Muscle of leg (tissue), 3 donors: ENCODE measurements at regions not wholly inside any gene's neighbourhood (a gene's known extent, or its start where the extent isn't known, plus 50 kb on each side); places are given as distances from the start of the nearest gene placed in this dataset.

Source experiments
- DNase-seq: peaks from one replicate; pipeline ENCODE4 v3.0.0; 2013
- H3K27ac ChIP-seq: one replicate; pipeline ENCODE4 v1.5.1; 2013; ENCODE audit warnings: mild to moderate bottlenecking, low read length, control low read depth
- H3K27me3 ChIP-seq: one replicate; pipeline ENCODE4 v1.6.1; 2013; ENCODE audit warnings: low read length; ENCODE audit not compliant: control insufficient read depth, insufficient read depth
- H3K36me3 ChIP-seq: one replicate; pipeline ENCODE4 v1.6.1; 2013; ENCODE audit warnings: low read length; ENCODE audit not compliant: control insufficient read depth, insufficient read depth
- H3K4me1 ChIP-seq: one replicate; pipeline ENCODE4 v1.6.1; 2013; ENCODE audit warnings: low read length; ENCODE audit not compliant: control insufficient read depth, insufficient read depth
- H3K4me3 ChIP-seq: one replicate; pipeline ENCODE4 v1.5.1; 2013; ENCODE audit warnings: low read length, control low read depth
- H3K9me3 ChIP-seq: replicated peaks from 2 replicates; pipeline ENCODE4 v1.6.1; 2013; ENCODE audit warnings: low read depth, low read length; ENCODE audit not compliant: control insufficient read depth
- WGBS: methylation state at CpG from one replicate; pipeline ENCODE4 v1.1.5; 2013; ENCODE audit warnings: missing lambda C conversion rate; ENCODE audit not compliant: insufficient coverage; 5-methylcytosine and 5-hydroxymethylcytosine counted together

DNA sequence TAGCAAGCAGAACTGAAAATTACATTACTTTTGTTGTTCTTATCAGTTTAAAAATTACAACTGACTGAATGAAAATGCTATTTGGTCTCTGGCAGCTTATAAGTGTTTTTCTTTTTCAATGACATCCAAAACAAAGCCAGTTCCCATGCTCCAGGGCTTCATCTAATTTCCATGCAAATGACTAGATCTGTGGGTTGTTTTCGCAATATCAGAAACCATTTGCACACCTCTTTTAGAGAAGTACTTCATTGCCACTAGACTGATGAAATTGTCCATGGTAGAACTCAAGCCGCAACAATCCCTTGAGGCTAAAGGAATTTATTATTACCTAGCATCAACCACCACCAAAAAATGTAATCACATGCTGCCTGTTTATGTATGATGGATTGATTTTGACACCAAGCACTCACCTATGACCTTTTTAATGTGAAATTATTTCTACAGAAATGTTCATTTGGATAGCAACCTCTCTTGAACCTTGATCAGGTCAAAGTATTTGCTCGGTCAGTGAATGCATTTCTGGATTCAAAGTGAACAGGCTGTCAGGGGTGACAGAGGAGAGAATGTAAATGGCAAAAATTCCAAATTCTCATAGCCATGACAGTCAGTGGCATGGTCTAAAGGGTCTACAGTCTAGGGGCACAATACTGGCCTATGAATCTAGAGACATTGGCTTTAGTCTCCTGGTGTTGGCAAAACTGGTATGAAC, 769.3 kb downstream of the SORCS1 start:
- no peaks in the 10 kb centered on the region for H3K36me3 ChIP-seq
- no peak overlapping the region for H3K27ac ChIP-seq
- no CpG with 5 or more reads among the region's 3 CpGs for WGBS
- H3K27me3 ChIP-seq: no peaks in the 10 kb centered on the region
- H3K4me1 ChIP-seq: peaks cover 6% of the 10 kb centered on the region
- DNase-seq: no peak
- H3K4me3 ChIP-seq: no peak overlapping the region
- no peaks in the 10 kb centered on the region for H3K9me3 ChIP-seq

DNA sequence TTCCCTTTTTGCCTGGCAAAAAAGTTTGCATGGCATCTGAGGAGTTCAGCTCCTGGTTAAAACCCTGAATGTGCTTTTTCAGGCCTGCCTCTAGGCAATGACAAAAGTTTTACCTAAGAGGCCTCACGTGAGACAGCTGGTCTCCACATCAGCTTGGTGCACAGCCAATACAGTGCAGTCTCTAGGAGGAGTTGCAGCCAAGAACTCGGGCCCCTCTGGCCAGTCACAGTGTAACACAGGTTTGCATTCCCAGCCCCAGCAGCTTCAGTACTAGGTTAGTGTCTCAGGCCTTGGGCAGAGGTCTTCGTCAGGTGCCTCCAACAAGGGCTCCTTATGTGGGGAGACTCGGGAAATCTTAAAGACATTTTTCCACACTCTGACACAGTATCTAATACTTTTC, 771.7 kb downstream of the SORCS1 start:
- Histone ChIP-seq H3K36me3 (no peaks in the 10 kb centered on the region), H3K27ac (no peak overlapping the region), H3K27me3 (no peaks in the 10 kb centered on the region), H3K9me3 (no peaks in the 10 kb centered on the region), H3K4me1 (peaks cover 3% of the 10 kb centered on the region), H3K4me3 (no peak overlapping the region)
- DNase-seq: peak; percentile 48
- WGBS: 36% methylated on average over 4 of the region's 4 CpGs

DNA sequence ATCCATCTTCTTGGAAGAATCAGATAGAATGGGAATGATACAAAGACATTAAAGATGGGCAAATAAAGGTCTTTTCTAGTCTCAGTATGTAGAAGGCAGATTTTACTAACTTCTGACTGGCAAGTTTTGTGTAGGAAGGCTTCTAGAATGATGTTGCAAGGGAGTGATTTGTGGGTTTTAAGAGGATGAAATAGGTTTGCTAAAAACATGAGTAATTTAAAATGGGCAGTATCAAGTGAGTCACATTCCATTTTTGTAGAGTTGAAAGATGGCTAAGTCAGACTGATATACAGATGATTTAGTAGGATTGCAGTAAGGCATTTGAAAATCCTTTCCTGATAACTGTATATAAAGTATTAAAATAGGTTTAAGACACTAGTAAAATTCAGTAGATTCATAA, 777.4 kb downstream of the SORCS1 start:
- DNase-seq: no peak
- Histone ChIP-seq H3K36me3 (no peaks in the 10 kb centered on the region), H3K4me3 (no peak overlapping the region), H3K27ac (no peak overlapping the region), H3K27me3 (no peaks in the 10 kb centered on the region), H3K9me3 (no peaks in the 10 kb centered on the region), H3K4me1 (no peaks in the 10 kb centered on the region)

DNA sequence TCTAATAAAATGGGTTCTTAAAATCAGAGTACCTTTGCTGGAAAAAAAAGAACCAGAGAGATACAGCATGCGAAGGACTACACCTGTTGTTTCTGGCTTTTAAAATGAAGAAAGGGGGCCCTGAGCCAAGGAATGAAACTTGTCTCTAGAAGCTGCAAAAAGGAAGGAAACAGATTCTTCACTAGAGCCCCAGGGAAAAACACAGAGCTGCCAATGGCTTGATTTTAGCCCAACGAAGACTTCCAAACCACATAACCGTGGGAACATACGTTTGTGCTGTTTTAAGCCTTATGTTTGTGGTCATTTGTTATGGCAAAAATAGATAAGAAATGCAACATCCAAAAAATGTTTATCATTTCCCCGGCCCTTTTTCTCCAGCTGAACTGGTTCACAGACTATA, 780.0 kb downstream of the SORCS1 start:
- no peak overlapping the region for H3K4me3 ChIP-seq

DNA sequence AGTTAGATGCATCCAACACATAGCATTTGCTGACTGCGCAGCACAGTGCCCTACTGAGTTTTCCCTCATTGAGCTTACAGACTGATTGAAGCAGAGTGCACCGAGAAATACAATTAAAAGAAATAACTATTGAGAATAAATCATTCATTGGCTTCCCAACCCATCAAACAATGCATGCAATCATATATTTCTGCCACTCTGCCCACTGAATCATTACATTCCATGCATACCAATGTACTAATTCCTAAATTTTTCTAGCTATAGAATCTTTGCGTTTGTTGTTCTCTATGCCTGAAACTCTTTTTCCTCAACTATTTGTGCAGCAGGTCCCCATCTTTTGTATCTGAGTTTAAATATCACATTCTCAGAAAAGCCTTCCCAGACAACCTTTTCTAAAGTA, 783.8 kb downstream of the SORCS1 start:
- Histone ChIP-seq H3K27me3 (no peaks in the 10 kb centered on the region), H3K9me3 (no peaks in the 10 kb centered on the region), H3K36me3 (no peaks in the 10 kb centered on the region), H3K4me1 (no peaks in the 10 kb centered on the region), H3K27ac (no peak overlapping the region), H3K4me3 (no peak overlapping the region)
- DNase-seq: no peak
- 100% methylated on average over 1 of the region's 3 CpGs for WGBS

More for the DNA sequence above, 780.0 kb downstream of the SORCS1 start:
- 20% methylated on average over 2 of the region's 5 CpGs for WGBS
- Histone ChIP-seq H3K36me3 (no peaks in the 10 kb centered on the region), H3K27me3 (no peaks in the 10 kb centered on the region), H3K4me1 (no peaks in the 10 kb centered on the region), H3K9me3 (no peaks in the 10 kb centered on the region), H3K27ac (no peak overlapping the region)
- peak; percentile 71 for DNase-seq

DNA sequence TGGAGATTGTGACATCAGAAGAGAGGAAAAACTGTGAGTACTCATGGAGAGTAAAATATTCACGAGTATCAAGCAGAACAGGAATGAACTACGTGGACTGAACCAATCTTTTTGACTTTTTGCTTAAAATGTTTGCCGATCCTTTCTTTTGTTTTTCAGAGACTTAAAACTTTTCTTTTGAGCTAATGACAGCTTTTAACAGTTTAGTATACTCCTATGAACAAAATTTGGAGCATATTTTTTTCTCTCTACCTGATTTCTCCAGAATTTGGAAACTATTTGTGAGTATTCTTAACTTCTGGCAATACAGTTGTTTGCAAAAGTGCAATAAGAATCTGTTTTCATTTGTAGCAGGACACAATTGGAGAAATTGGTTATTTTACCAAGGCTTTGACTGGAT, 786.3 kb downstream of the SORCS1 start:
- no peak overlapping the region for H3K4me3 ChIP-seq
- H3K4me1 ChIP-seq: no peaks in the 10 kb centered on the region
- no peak for DNase-seq
- no peak overlapping the region for H3K27ac ChIP-seq
- no peaks in the 10 kb centered on the region for H3K27me3 ChIP-seq
- no peaks in the 10 kb centered on the region for H3K9me3 ChIP-seq
- WGBS: 100% methylated on average over 2 of the region's 3 CpGs
- no peaks in the 10 kb centered on the region for H3K36me3 ChIP-seq

DNA sequence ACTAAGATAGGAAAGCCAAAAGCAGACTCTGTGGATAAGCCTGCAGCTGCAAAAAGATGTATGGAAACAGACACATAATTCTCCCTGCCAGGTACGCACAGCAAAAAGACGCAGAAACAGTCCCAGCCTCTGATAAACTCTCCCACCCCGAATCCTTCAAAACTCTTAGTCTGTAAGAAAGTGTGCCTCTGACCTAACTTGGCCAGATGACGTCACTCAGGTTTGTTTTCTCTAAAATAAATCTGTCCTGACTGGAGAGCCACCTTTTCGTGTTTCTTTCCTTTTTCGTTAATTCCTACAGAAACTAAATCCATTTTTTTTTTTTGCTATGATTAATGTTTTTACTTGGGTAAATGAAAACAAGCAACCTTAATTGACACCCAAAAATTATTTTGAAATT, 793.8 kb downstream of the SORCS1 start:
- DNase-seq: no peak

DNA sequence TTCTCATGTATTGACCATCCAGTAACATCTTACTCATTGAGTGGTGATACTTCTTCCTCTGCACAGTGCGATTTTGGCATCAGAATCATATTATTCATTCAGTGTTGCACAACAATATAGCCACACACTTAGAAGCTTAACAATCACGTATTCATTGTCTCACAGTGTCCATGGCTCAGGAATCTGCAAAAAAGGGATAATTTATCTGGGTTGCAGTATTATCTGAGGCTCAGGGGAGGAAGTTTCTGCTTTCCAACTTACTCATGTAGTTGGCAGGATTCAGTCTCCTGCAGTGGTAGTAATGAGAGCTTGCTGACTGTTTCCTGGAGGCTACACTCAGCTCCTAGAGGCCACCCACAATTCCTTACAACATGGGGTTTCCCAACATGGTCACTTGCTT, 803.6 kb downstream of the SORCS1 start:
- H3K4me3 ChIP-seq: no peak overlapping the region
- no CpG with 5 or more reads among the region's 2 CpGs for WGBS

More for the DNA sequence above, 793.8 kb downstream of the SORCS1 start:
- no peaks in the 10 kb centered on the region for H3K9me3 ChIP-seq
- H3K36me3 ChIP-seq: no peaks in the 10 kb centered on the region
- no peak overlapping the region for H3K27ac ChIP-seq
- 86% methylated on average over 2 of the region's 6 CpGs for WGBS
- no peaks in the 10 kb centered on the region for H3K4me1 ChIP-seq
- no peaks in the 10 kb centered on the region for H3K27me3 ChIP-seq
- no peak overlapping the region for H3K4me3 ChIP-seq

DNA sequence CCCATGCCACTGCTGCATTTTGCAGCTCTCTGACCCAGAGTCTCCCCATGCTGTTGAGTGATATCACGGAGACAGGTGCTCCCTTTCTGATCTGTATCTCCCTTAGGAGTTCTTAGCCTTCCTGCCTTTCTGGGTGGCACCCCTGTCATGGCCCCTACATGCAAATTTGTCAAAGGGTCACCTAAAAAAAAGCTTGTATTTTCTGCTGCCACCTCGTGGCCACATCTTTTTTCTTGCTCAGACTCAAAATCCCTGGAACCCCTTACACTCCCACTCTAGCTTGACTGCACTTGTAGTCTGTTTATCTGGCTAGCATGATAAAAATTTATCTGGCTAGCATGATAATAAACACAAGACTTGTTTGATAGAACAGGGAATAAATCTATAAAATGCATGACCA, 809.1 kb downstream of the SORCS1 start:
- H3K27ac ChIP-seq: no peak overlapping the region
- H3K9me3 ChIP-seq: no peaks in the 10 kb centered on the region
- DNase-seq: no peak
- no peaks in the 10 kb centered on the region for H3K4me1 ChIP-seq
- no peaks in the 10 kb centered on the region for H3K27me3 ChIP-seq
- 41% methylated on average over 2 of the region's 2 CpGs for WGBS
- no peak overlapping the region for H3K4me3 ChIP-seq
- H3K36me3 ChIP-seq: no peaks in the 10 kb centered on the region

More for the DNA sequence above, 803.6 kb downstream of the SORCS1 start:
- DNase-seq: peak; percentile 28
- H3K27me3 ChIP-seq: no peaks in the 10 kb centered on the region
- H3K36me3 ChIP-seq: no peaks in the 10 kb centered on the region
- H3K27ac ChIP-seq: no peak overlapping the region
- H3K4me1 ChIP-seq: no peaks in the 10 kb centered on the region
- H3K9me3 ChIP-seq: no peaks in the 10 kb centered on the region

DNA sequence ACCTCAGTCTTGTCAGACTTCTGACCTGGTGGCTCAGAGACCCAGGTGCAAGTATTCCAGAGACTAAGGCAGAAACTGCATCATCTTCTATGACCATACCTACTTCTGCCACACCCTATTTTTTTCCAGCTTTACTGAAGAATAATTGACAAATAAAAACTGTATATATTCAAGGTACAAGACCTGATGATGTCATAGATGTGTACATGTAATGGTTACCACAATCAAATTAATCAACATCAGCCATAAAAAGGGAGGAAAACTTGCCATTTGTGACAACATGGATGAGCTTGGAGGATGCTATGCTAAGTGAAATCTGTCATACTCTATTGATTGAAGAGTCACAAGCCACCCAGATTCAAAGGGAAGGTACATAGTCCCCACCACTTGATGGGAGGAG, 815.6 kb downstream of the SORCS1 start:
- H3K9me3 ChIP-seq: no peaks in the 10 kb centered on the region
- no peak for DNase-seq
- H3K4me3 ChIP-seq: no peak overlapping the region
- no peaks in the 10 kb centered on the region for H3K27me3 ChIP-seq
- no peak overlapping the region for H3K27ac ChIP-seq
- H3K36me3 ChIP-seq: no peaks in the 10 kb centered on the region
- no peaks in the 10 kb centered on the region for H3K4me1 ChIP-seq

DNA sequence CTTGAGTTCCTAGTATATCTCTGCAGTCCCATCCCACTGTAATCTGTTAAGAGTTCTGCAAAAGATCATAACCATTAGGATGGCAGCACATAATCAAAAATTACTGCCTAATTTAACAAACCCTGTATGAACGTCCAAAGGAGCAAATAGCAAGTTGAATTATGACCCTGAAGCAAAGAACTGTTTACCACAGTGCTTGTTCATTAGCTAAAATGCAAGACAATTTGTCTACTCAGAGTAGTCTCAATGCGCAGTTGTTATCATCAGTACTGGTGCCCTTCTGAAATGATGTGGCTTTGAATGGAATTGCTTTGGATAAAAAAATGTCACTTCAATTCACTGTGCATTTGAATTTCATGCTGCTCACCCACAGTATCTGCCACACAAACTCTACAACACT, 817.0 kb downstream of the SORCS1 start:
- no peaks in the 10 kb centered on the region for H3K9me3 ChIP-seq
- no peak for DNase-seq
- WGBS: no CpG with 5 or more reads among the region's 2 CpGs
- H3K27me3 ChIP-seq: no peaks in the 10 kb centered on the region
- H3K4me3 ChIP-seq: no peak overlapping the region
- H3K4me1 ChIP-seq: no peaks in the 10 kb centered on the region
- H3K36me3 ChIP-seq: no peaks in the 10 kb centered on the region
- H3K27ac ChIP-seq: no peak overlapping the region
